RWPE1 (cell line): ENCODE measurements at regions not wholly inside any gene's neighbourhood (a gene's known extent, or its start where the extent isn't known, plus 50 kb on each side); places are given as distances from the start of the nearest gene placed in this dataset.

Experiments
- CTCF ChIA-PET: fragments of 350-600 bp; sonication (Branson Sonifier 250); formaldehyde crosslinking; extraction: SDS; loops from one replicate; lab custom pipeline; 2021; lab: Yijun Ruan, JAX
- POLR2A ChIA-PET: fragments of 400-600 bp; formaldehyde crosslinking; extraction: SDS; loops from one replicate; lab custom pipeline; 2020; ENCODE audit warnings: antibody characterized with exemption; ENCODE audit not compliant: low non-redundant PET; lab: Yijun Ruan, JAX
- DNase-seq: peaks from one replicate; pipeline ENCODE4 v3.0.0; 2012; ENCODE audit warnings: low spot score
- H3K27ac ChIP-seq: fragments of 450-650 bp; 2 replicates; pipeline ENCODE4 v1.5.1; 2017
- TF ChIP-seq, protein P1 (sequence below): fragments of 450-650 bp; conservative IDR thresholded peaks from 2 replicates; pipeline ENCODE4 v1.5.1; 2017; ENCODE audit warnings: low read depth, mild to moderate bottlenecking

DNA sequence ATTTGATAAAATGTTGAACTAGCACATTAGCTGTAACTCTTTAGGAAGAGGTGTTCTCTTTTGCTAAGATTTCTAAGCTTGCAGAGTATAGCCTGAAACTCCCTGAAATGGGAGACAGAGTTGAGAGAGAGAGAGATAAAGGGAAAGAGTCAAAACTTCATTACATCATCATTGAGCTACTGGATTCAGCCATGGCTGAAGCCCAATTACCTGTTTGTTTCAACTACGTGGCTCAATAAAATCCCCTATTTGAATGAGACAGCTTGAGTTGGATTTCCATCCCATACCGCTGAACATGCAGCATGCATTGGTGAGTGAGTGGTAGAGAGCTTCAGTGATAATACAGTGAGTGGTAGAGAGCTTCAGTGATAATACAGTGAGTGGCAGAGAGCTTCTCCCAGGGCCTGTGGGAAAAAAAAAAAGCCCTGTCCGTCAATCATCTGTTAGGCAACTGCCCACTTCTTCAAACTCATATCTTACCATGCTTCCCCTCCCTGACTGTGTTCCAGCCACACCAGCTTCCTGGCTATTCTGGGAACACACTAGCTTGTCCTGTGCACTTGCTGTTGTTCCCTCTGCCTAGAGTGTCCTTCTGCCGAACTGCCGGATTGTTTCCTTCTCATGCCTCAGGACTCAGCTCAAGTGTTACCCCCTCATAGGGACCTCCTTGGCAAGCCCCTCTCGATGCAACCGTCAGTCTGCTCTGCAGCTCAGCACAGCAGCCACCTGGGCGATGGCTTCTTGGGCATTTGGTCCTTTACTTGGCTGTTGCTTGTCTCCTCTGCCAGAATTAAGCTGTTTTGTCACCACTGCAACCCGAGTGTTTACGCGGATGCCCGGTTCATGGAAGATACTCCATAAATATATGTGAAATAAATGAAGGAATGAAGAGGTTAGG lies 91.3 kb upstream of the EYA2 start:
- TF ChIP-seq, protein P1, sequence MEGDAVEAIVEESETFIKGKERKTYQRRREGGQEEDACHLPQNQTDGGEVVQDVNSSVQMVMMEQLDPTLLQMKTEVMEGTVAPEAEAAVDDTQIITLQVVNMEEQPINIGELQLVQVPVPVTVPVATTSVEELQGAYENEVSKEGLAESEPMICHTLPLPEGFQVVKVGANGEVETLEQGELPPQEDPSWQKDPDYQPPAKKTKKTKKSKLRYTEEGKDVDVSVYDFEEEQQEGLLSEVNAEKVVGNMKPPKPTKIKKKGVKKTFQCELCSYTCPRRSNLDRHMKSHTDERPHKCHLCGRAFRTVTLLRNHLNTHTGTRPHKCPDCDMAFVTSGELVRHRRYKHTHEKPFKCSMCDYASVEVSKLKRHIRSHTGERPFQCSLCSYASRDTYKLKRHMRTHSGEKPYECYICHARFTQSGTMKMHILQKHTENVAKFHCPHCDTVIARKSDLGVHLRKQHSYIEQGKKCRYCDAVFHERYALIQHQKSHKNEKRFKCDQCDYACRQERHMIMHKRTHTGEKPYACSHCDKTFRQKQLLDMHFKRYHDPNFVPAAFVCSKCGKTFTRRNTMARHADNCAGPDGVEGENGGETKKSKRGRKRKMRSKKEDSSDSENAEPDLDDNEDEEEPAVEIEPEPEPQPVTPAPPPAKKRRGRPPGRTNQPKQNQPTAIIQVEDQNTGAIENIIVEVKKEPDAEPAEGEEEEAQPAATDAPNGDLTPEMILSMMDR: no peak
- POLR2A ChIA-PET: no interaction called here
- CTCF ChIA-PET: interaction anchor here (0.6 to 1.1 kb wide), 4 partner anchors 29 to 1383 kb away, joined by 3 to 4 read pairs (median 3); no protein-coding TSS in a partner anchor
- no peak overlapping the region for H3K27ac ChIP-seq
- DNase-seq: no peak

DNA sequence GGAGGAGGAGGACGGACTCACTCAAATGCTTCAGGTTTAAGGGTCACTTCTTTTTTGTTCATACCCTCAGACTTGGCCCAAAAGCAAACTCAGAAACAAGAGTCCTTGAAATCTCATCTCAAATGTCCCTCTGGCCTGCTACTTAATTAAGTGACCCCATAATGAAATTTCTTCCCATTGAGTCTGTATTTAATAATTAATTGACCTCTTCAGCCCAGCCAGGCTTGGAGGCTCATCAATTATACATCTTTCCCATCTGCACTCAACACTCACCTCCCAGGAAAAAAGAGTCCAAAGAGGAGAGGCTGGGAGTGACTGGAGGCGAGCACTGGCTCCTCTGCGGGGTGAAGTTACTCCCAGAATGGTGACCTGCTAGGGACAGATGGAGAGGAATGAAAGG lies 90.5 kb upstream of the EYA2 start:
- ChIA-PET CTCF (interaction anchor here (0.6 to 1.1 kb wide), 2 partner anchors 50 to 292 kb away, joined by 4 to 6 read pairs; no protein-coding TSS in a partner anchor), POLR2A (no interaction called here)
- TF ChIP-seq, protein P1: no peak
- no peak for DNase-seq
- no peak overlapping the region for H3K27ac ChIP-seq

DNA sequence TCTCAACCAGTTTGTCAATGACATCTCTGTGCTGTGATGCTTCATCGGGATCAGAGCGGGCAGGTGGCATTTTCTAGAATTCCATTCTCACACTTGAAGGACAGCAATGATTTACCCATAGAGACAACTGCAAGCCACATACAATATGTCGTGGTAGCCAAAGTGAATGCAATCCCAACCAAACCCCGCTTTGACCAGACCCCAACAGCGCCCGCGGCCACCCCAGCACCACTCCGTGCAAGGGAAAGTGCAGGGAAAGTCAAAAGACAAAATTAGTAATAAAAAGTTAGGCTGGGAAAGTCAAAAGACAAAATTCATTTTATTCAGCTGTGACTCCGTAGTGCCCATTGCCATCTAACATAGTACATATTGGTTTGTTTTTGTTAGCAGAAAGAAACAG lies 88.8 kb upstream of the EYA2 start:
- CTCF ChIA-PET: no interaction called here
- POLR2A ChIA-PET: no interaction called here

DNA sequence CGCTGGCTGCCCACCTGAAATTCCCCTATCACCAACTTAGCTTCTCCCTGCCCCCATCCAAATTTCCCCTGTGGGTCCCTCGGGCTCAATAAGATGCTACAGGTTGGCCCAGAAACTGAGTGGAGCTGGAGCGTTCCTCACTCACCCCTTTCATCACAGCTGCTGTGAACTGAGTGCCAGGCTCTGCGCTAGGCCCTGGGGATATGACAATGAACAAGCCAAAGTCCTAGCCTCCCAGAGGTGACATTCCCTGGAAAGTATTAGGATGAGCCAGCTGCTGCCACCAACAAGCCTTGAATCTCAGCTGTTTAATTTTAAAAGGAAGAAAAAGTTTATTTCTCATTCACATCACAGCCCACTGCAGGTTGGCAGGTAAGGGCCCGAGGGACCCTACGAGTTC lies 86.6 kb upstream of the EYA2 start:
- POLR2A ChIA-PET: no interaction called here
- CTCF ChIA-PET: interaction anchor here (0.6 to 0.9 kb wide), 4 partner anchors 50 to 472 kb away, joined by 3 to 4 read pairs (median 4); no protein-coding TSS in a partner anchor
- no peak overlapping the region for H3K27ac ChIP-seq
- TF ChIP-seq, protein P1: no peak
- no peak for DNase-seq

More for the DNA sequence above, 88.8 kb upstream of the EYA2 start:
- no peak overlapping the region for H3K27ac ChIP-seq
- TF ChIP-seq, protein P1: no peak
- DNase-seq: no peak

DNA sequence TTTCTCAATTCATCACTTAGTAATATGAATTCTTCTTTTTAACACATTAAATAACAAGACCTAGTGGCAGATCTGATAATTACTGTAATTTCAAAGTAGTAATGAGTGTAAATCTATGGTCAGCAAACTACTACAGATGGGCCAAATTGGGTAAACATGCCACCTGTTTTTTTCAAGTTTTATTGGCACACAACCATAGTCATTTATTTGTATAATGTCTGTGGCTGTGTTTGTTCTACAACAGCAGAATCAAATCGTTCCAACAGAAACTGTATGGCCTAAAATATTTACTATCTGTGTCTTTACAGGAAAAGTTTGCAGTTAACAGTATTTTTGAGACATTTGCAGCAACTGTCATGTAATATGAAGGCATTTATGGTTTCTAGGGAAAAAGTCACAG lies 86.1 kb upstream of the EYA2 start:
- H3K27ac ChIP-seq: no peak overlapping the region
- POLR2A ChIA-PET: no interaction called here
- TF ChIP-seq, protein P1: no peak
- no peak for DNase-seq
- CTCF ChIA-PET: interaction anchor here (0.6 kb wide), 1 partner anchor 379 kb away, joined by 4 read pairs; no protein-coding TSS in a partner anchor

DNA sequence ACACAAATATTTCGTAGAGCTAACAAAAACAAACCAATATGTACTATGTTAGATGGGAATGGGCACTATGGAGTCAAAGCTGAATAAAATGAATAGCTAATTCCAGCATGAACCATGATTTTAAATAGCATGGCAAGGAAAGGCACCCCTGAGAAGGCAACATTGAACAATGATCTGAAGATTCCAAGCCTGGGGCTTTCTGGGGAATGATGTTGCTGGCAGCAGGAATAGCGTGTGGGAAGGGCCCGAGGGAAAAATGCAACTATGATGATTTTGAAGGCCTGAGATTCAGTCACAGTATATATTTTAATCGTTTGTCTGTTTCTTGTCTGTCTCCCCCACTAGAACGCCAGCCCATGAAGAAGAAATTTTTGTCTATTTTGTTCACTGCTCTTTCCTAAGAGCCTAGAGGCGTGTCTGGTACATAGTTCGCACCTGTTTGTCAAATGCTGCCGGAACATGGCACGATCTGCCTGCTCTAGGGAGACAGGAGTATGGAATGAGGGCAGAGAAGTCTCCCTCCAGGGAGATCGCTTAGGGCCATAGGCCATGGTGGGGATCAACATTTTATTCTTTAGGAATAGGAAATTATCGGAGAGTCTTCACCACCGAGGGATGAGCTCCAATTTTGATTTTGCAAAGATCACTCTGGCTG lies 84.8 kb upstream of the EYA2 start:
- H3K27ac ChIP-seq: no peak overlapping the region
- no peak for DNase-seq
- TF ChIP-seq, protein P1: no peak
- POLR2A ChIA-PET: no interaction called here
- CTCF ChIA-PET: interaction anchor here (0.6 to 1.1 kb wide), 3 partner anchors 43 to 865 kb away, joined by 3 to 5 read pairs (median 3); no protein-coding TSS in a partner anchor
